NCI-H128 (cell line): ENCODE measurements at regions not wholly inside any gene's neighbourhood (a gene's known extent, or its start where the extent isn't known, plus 50 kb on each side); places are given as distances from the start of the nearest gene placed in this dataset.

ENCODE experiments used
- DNase-seq: peaks from one replicate; lab custom pipeline; 2025; ENCODE audit not compliant: unreplicated experiment; lab: John Stamatoyannopoulos, UW

- DNase-seq, result no peak
These were observed 54.3 kb upstream of the CBLB start for GRCh38 chr3:105923140-105923539.

- no peak for DNase-seq
These were observed 58.9 kb upstream of the CBLB start for GRCh38 chr3:105927741-105928140.

- no peak for DNase-seq
These were observed 61.9 kb upstream of the CBLB start for GRCh38 chr3:105930733-105931132.

- DNase-seq, result no peak
These were observed 62.7 kb upstream of the CBLB start for GRCh38 chr3:105931500-105931899.

- DNase-seq, result no peak
These were observed 65.1 kb upstream of the CBLB start for GRCh38 chr3:105933871-105934270.

- DNase-seq, result no peak
These were observed 69.3 kb upstream of the CBLB start for GRCh38 chr3:105938101-105938500.

- DNase-seq, result no peak
These were observed 70.0 kb upstream of the CBLB start for GRCh38 chr3:105938806-105939205.

GRCh38 chr3:105944276-105944675, 75.5 kb upstream of the CBLB start:
- no peak for DNase-seq

- no peak for DNase-seq
These were observed 75.9 kb upstream of the CBLB start for GRCh38 chr3:105944721-105945120.

- DNase-seq, result no peak
These were observed 79.3 kb upstream of the CBLB start for GRCh38 chr3:105948101-105948500.

GRCh38 chr3:105950881-105951600, 82.2 kb upstream of the CBLB start:
- DNase-seq, result no peak

- no peak for DNase-seq
These were observed 85.0 kb upstream of the CBLB start for GRCh38 chr3:105953831-105954230.

GRCh38 chr3:105956306-105956705, 87.5 kb upstream of the CBLB start:
- no peak for DNase-seq

GRCh38 chr3:105957722-105958121, 88.9 kb upstream of the CBLB start:
- no peak for DNase-seq

GRCh38 chr3:105958237-105959000, 89.6 kb upstream of the CBLB start:
- DNase-seq, result no peak

GRCh38 chr3:105959851-105960250, 91.0 kb upstream of the CBLB start:
- DNase-seq, result no peak

GRCh38 chr3:105960381-105960780, 91.6 kb upstream of the CBLB start:
- DNase-seq, result no peak

- DNase-seq, result no peak
These were observed 94.3 kb upstream of the CBLB start for GRCh38 chr3:105963161-105963560.

GRCh38 chr3:105965384-105965783, 96.6 kb upstream of the CBLB start:
- DNase-seq, result no peak

- DNase-seq, result no peak
These were observed 98.3 kb upstream of the CBLB start for GRCh38 chr3:105967117-105967516.

GRCh38 chr3:105970283-105970682, 101.5 kb upstream of the CBLB start:
- no peak for DNase-seq

- no peak for DNase-seq
These were observed 103.3 kb upstream of the CBLB start for GRCh38 chr3:105972069-105972468.

- no peak for DNase-seq
These were observed 105.6 kb upstream of the CBLB start for GRCh38 chr3:105974381-105974780.
